ENCODE measurements at regions not wholly inside any gene's neighbourhood (a gene's known extent, or its start where the extent isn't known, plus 50 kb on each side); places are given as distances from the start of the nearest gene placed in this dataset.
"Not testable (repeated sequence)": the region's sequence is repeated elsewhere in the genome, so short reads cannot be mapped to it uniquely, and the experiment has no call there.

- DNase-seq: no peak
Measured at GRCh38 chr5:58002323-58002722, 457.6 kb downstream of the PLK2 start.

- no peak for DNase-seq
Measured at GRCh38 chr5:57993866-57994265, 466.0 kb downstream of the PLK2 start.

- DNase-seq: no peak
Measured at GRCh38 chr5:57989378-57989777, 470.5 kb downstream of the PLK2 start.

GRCh38 chr5:57988813-57989212 lies 471.1 kb downstream of the PLK2 start:
- DNase-seq: no peak

GRCh38 chr5:57987552-57987951 lies 472.3 kb downstream of the PLK2 start:
- no peak for DNase-seq

GRCh38 chr5:57986761-57987341 lies 473.0 kb downstream of the PLK2 start:
- no peak for DNase-seq

- DNase-seq: no peak
Measured at GRCh38 chr5:57983426-57983825, 476.5 kb downstream of the PLK2 start.

- no peak for DNase-seq
Measured at GRCh38 chr5:57979671-57980070, 480.2 kb downstream of the PLK2 start.

GRCh38 chr5:57976506-57976905 lies 483.4 kb downstream of the PLK2 start:
- no peak for DNase-seq

GRCh38 chr5:57972099-57972498 lies 487.8 kb downstream of the PLK2 start:
- not testable (repeated sequence) for DNase-seq

- DNase-seq: no peak
Measured at GRCh38 chr5:57960569-57960968, 478.0 kb upstream of the ACTBL2 start.

- no peak for DNase-seq
Measured at GRCh38 chr5:57956636-57957035, 474.0 kb upstream of the ACTBL2 start.

GRCh38 chr5:57955511-57955910 lies 472.9 kb upstream of the ACTBL2 start:
- DNase-seq: no peak

- no peak for DNase-seq
Measured at GRCh38 chr5:57953792-57954191, 471.2 kb upstream of the ACTBL2 start.

GRCh38 chr5:57950616-57951228 lies 468.1 kb upstream of the ACTBL2 start:
- no peak for DNase-seq

GRCh38 chr5:57948091-57948490 lies 465.5 kb upstream of the ACTBL2 start:
- no peak for DNase-seq

GRCh38 chr5:57947181-57947580 lies 464.6 kb upstream of the ACTBL2 start:
- DNase-seq: no peak

GRCh38 chr5:57940879-57941278 lies 458.3 kb upstream of the ACTBL2 start:
- DNase-seq: no peak

GRCh38 chr5:57940236-57940635 lies 457.6 kb upstream of the ACTBL2 start:
- DNase-seq: no peak

GRCh38 chr5:57939771-57940170 lies 457.2 kb upstream of the ACTBL2 start:
- no peak for DNase-seq

- DNase-seq: no peak
Measured at GRCh38 chr5:57939335-57939734, 456.7 kb upstream of the ACTBL2 start.

GRCh38 chr5:57938174-57938557 lies 455.6 kb upstream of the ACTBL2 start:
- DNase-seq: no peak

GRCh38 chr5:57937501-57938173 lies 455.0 kb upstream of the ACTBL2 start:
- no peak for DNase-seq

GRCh38 chr5:57937025-57937424 lies 454.4 kb upstream of the ACTBL2 start:
- no peak for DNase-seq

- no peak for DNase-seq
Measured at GRCh38 chr5:57932761-57933160, 450.1 kb upstream of the ACTBL2 start.
